PC-3 (cell line): ENCODE measurements at regions not wholly inside any gene's neighbourhood (a gene's known extent, or its start where the extent isn't known, plus 50 kb on each side); places are given as distances from the start of the nearest gene placed in this dataset.

ENCODE experiments used
- EZH2 ChIP-seq: fragments of 300-600 bp; sonication (generic); IDR thresholded peaks from one replicate; pipeline ENCODE4 v1.6.1; 2017; ENCODE audit warnings: antibody characterized with exemption, mild to moderate bottlenecking, low read length; ENCODE audit not compliant: unreplicated experiment
- EZH2phosphoT487 ChIP-seq: fragments of 300-600 bp; sonication (generic); IDR thresholded peaks from 2 replicates; pipeline ENCODE4 v1.6.1; 2018; ENCODE audit warnings: mild to moderate bottlenecking, antibody characterized with exemption, low read length, borderline replicate concordance
- TF ChIP-seq, protein P1 (sequence below): fragments of 300-600 bp; sonication (generic); conservative IDR thresholded peaks from 2 replicates; pipeline ENCODE4 v1.5.1; 2017; ENCODE audit warnings: antibody characterized with exemption, low read depth, mild to moderate bottlenecking, low read length

DNA sequence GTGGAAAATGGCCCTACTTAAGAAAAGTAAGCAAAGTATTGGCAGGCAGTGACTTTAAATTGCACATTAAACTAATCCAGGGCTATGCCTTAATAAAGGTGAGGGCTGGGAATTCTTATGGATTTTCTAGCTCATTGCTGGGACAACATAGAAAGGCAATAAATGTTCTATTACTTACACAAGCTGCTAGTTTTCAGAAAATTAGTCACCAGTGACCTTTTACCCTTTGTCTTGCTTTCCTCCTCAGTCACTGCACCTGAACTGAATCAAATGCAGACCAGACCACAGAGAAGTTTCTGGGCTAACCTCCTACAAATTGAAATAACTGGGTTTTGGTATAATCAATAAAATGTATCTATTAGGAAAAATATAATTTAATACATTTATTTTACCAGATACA lies 694.4 kb upstream of the FAM241A start:
- TF ChIP-seq, protein P1, sequence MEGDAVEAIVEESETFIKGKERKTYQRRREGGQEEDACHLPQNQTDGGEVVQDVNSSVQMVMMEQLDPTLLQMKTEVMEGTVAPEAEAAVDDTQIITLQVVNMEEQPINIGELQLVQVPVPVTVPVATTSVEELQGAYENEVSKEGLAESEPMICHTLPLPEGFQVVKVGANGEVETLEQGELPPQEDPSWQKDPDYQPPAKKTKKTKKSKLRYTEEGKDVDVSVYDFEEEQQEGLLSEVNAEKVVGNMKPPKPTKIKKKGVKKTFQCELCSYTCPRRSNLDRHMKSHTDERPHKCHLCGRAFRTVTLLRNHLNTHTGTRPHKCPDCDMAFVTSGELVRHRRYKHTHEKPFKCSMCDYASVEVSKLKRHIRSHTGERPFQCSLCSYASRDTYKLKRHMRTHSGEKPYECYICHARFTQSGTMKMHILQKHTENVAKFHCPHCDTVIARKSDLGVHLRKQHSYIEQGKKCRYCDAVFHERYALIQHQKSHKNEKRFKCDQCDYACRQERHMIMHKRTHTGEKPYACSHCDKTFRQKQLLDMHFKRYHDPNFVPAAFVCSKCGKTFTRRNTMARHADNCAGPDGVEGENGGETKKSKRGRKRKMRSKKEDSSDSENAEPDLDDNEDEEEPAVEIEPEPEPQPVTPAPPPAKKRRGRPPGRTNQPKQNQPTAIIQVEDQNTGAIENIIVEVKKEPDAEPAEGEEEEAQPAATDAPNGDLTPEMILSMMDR = no peak
- no peak for TF ChIP-seq EZH2
- TF ChIP-seq EZH2phosphoT487 = no peak
